ENCODE measurements at regions not wholly inside any gene's neighbourhood (a gene's known extent, or its start where the extent isn't known, plus 50 kb on each side); places are given as distances from the start of the nearest gene placed in this dataset.
A peak's percentile ranks its signal among the peaks of the same experiment; 100 is the strongest.
"Not testable (repeated sequence)": the region's sequence is repeated elsewhere in the genome, so short reads cannot be mapped to it uniquely, and the experiment has no call there.

DNA sequence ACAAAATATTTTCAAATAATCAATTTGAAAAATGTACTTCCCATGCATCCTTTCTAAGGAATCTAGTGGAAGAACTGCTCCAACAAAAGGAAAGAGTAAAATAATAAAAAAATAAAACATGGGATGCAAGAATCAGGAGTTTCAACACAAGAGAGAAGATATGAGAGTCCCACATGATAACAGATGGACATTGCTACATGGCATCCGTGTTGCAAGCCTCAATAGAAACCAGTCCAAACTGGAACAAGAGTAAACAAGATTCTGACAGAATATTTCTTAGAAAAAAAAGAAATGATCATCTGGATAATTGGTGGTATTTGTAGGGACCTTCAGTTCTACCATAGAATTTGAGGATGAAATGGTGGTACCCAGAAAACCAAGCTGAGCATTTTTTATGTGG, 186.8 kb downstream of the FRK start:
- DNase-seq = no peak

DNA sequence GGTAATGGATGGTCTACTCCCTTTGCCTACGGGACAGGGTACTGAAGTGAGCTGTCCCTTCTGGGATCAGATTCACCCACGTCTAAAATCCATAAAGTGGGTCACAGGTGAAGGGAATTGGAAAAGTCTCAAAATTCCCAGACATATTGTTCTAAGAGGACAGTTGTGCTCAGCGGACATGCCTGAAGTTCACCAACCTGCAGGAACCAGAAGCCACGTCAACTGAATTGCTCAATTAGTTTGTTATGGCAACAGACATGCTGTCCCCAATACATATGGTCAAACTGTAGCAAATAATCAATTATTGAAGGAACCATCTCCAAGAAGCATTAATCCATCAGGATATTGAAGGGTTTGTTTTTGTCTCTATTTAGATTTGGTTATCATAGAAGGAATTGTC, 190.2 kb downstream of the FRK start:
- DNase-seq = no peak

DNA sequence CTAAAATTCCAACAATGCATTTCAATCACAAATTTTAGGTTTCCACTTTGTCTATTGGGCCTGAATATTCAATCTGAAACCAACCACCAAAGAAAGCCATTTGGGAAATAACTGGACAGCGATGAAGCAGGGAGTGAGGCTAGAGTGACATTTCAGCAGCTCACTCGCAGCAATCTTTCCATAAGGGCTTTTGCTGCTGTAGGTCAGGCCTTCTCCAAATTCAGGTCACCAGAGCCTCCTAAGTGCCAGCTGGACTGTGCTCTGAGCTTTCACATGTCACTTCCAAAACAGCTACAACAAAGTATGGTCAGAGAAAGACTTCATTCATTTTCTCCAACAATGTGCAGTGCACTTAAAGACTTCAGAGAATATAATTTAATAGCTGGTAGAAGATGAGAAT, 194.8 kb downstream of the FRK start:
- no peak for DNase-seq

DNA sequence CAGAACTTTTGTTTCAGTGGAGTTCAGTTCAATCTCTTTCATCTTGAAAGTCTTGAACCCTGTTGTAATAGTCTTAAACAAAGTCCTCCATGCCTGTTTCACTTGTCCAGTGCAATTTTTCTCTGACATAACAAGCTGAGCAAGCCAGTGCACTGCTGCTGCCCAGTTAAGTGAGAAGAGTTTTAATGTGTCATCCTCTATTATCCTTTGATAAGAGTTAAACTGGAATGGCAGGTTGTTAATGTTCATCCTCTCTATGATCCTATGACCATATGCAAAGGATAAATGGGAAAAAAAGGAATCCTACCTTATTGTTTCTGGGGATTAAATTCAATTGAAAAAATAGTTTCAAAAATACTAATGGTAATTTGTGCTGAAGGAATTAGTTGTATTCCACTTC, 197.5 kb downstream of the FRK start:
- no peak for DNase-seq

DNA sequence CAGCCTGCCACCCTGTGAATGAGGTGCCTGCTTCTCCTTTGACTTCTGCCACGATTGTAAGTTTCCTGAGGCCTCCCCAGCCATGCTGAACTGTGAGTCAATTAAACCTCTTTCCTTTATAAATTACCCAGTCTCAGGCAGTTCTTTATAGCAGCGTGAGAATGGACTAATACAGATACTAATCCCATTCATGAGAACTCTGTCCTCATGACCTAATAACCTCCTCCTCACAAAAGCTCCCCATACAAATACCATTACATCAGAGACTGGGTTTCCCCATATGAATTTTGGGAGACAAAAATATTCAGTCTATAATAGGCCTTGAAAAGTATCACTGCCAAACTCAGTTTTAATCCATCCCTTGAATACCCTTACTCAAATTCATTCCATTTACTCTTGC, 199.0 kb downstream of the FRK start:
- not testable (repeated sequence) for DNase-seq

DNA sequence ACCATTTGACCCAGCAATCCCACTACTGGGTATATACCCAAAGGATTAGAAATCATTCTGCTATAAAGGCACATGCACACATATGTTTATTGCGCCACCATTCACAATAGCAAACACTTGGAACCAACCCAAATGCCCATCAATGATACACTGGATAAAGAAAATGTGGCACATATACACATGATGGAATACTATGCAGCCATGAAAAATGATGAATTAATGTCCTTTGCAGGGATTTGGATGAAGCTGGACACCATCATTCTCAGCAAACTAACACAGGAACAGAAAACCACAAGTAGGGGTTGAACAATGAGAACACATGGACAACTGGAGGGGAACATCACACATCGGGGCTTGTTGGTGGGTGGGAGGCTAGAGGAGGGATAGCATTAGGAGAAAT, 201.1 kb downstream of the FRK start:
- not testable (repeated sequence) for DNase-seq

DNA sequence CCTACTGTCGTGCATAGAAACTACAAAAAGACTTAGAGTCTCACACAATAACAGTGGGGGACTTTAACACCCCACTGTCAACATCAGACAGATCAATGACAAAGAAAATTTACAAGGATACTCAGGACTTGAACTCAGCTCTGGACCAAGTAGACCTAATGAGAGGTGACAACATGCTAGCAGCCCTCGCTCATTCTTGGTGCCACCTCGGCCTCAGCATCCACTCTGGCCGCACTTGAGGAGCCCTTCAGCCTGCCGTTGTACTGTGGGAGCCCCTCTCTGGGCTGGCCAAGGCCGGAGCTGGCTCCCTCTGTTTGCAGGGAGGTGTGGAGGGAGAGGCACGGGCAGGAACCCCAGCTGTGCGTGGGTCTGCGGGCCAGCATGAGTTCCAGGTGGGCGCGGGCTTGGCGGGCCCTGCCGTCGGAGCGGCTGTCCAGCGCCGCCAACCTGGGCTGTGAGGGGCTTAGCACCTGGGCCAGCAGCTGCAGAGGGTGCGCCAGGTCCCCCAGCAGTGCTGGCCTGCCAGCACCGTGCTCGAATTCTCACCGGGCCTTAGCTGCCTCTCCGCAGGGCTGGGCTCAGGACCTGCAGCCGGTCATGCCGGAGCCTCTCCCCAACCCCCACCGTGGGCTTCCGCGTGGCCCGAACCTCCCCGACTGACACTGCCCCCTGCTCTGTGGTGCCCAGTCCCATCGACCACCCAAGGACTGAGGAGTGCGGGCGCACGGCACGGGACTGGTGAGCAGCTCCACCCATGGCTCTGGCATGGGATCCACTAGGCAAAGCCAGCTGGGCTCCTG, 205.6 kb downstream of the FRK start:
- no peak for DNase-seq

DNA sequence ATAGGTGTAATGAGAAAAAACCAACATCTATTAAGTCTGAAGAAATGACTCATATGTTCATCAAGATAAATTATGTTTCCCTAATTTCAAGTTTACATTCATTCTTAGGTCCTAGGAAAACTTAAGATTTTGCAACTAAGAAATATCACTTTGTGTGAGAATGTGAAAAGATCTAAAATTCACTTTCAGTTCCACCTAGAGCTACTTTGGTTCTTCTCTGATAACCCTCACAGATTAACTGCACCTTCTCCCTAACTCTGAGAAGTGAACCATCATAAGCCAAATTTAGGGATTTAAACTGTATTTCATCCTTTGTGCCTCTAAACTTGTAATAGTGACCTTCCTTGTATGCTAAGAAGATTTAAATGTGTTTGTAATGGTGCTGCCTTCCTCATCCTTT, 213.0 kb downstream of the FRK start:
- DNase-seq = no peak

DNA sequence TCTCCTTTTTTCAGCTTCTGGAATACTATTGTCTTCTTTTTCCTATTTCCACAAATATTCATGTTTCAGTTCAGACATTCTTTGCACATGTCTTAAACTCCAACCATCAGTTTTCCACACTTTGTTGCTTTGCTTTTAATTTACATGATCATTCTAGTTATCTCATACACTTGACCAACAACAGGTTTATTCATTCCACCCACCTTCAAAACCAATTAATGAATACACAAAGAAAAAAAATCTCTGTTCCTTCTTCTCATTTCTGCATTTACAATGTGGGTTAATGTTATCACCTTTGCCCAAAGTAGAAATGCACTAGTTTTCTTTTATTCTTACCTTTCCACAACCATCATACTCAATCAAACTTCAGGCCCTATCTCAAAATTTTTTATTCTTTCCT, 216.7 kb downstream of the FRK start:
- DNase-seq = no peak

DNA sequence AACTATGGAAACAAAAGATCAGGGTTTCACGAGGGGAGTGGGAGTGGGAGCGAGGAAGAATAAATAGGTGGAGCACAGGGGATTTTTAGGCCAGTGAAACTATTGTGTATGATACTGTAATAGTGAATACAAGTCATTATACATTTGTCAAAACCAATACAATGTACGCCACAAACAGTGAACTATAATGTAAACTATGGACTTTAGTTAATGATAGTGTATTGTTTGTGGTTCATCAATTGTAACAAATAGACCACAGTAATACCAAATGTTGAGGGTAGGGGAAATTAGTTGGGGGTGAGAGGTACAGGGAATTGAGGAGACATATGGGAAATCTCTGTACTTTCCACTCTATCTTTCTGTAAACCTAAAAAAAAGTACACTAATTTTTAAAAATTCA, 218.4 kb downstream of the FRK start:
- no peak for DNase-seq

DNA sequence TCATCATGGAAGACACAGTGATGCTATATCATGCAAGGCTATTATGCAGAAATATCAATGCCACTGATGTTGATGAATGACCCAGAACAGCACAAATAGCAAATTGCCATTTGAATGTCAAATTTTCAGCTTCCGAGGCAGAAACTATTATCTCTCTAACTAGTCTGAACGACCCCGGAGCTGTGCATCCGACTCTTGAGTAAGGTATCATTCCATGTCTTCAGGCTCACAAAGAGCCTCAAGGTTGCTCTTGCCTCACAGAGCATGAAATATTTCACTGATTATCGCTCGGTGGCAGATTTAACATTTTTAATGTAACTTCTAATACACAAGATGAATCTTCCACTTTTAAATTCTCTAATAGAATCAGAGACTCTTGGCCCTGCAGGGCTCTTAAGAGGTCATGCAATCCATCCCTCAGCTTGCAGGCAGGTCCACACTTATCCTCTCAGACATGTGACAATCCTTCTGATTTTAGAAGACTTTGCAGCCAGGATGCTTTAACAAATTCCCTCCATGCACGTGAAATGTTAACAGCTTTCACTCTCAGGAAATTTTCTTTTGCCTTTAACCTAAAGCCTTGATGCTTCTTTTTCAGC, 221.0 kb downstream of the FRK start:
- no peak for DNase-seq

DNA sequence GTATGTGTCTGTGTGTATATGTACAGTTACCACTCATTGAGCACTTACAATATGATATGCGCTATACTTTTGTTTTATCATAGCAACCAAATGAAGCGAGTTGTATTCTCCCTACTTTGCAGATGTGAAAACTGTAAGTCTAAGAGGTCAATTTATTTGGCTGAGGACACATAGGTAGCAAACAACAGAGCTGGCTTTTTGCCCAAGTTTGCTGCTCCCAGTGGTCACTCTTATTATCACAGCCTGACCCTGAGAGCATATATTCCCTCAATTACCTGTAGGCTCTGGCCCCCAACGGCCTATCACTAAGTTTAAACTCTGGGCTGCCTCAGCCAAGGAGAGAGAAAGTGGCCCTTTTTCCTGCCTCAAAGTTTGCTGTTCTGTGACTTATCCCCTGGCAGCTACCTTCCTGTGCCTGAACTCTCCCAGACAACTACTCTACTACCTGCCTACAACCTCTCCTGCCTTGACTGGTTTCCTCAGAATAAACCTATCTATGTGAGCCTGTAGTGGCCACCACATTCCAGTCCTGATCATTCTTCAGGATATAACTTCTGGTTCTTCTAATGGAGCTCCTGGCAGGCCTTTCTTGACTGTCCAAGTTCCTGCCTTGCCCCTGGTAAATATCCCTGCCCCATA, 221.8 kb downstream of the FRK start:
- peak in 1 of 2 donors; percentile 19 for DNase-seq

DNA sequence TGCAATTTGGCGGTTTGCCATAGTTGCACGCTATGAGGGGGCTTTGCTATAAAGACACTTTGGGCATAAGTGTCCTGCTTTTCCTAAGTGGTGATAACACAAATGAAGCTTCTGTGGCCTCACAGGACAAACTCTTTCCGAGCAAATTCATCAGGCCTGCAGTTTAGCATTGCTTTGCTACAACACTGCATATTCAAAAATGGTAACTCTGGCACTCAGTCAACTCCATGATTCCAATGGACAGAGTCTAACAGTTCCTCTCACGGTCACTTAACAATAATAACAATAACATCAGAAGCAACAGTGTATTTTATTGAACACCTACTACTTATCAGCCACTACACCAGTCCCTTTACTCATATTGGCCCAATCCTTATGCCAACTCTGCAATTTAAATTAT, 222.5 kb downstream of the FRK start:
- DNase-seq = no peak

DNA sequence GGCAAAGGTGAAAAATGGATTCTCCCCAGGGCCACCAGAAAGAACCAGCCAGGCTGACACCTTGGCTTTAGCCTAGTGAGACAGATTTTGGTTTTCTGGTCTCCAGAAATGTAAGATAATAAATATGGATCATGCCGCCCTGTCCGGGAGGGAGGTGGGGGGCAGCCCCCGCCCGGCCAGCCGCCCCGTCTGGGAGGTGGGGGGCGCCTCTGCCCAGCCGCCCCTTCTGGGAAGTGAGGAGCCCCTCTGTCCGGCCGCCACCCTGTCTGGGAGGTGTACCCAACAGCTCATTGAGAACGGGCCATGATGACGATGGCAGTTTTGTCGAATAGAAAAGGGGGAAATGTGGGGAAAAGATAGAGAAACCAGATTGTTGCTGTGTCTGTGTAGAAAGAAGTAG, 224.3 kb downstream of the FRK start:
- not testable (repeated sequence) for DNase-seq

DNA sequence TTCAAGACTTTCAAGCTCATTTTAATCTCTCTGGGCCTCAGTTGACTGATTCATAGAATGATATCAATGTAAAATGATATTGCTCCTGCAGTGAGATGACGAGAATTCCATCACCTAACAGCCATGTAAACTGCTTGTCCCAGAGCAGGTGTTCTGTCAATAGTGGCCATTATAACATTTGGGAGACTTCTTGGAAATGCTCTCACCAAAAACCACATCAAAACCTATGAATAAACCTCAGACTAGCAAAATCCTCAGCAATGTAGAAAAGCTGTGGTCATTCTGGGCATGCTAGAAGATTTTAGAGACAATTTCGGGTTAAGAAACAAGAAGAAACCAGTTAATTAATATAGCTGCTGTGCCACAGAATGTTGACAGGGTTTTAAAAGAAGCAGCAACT, 225.4 kb downstream of the FRK start:
- no peak for DNase-seq

DNA sequence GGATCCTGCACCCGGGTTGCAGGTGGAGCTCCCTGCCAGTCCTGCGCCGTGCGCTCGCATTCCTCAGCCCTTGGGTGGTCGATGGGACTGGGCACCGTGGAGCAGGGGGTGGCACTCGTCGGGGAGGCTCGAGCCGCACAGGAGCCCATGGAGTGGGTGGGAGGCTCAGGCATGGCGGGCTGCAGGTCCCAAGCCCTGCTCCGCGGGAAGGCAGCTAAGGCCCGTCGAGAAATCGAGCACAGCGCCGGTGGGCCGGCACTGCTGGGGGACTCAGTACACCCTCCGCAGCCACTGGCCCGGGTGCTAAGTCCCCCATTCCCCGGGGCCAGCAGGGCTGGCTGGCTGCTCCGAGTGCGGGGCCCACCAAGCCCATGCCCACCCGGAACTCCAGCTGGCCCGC, 226.1 kb downstream of the FRK start:
- DNase-seq = not testable (repeated sequence)

DNA sequence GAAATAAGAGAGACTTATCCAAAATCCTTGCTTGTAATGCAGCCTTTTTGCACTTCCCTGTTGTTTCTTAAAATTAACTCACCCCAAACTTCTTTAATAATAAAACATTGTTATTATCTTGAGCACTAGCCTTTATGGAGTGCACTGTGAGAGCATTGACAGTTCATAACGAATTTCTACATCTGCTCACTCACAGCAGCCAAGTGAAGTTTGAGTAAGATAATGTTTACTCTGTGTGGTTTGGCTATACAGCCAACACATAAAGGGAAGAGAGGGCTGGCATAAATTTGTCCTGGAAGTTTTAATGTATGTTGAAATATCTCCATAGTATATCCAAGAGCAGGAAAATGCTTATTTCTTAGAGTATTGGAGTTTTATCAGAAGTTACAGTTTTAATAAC, 227.9 kb downstream of the FRK start:
- no peak for DNase-seq

DNA sequence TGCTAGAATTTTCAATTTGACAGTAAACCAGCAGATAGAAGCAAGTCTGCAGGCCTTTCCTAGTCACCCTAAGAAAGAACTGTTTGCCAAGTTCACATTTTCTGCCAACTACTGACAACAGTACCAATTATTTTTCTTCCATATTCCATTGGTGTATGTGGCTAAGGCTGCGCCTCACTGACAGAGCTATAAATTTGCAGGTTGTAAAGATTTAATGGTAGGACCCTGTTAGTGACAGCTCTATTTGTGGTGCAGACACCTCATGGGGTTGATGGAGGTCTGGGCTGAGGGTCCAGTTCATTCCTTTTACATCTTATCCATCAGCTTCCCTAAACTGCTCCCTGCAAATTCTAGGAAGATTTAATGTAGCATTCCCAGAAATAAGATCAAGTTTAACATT, 228.5 kb downstream of the FRK start:
- DNase-seq = no peak

DNA sequence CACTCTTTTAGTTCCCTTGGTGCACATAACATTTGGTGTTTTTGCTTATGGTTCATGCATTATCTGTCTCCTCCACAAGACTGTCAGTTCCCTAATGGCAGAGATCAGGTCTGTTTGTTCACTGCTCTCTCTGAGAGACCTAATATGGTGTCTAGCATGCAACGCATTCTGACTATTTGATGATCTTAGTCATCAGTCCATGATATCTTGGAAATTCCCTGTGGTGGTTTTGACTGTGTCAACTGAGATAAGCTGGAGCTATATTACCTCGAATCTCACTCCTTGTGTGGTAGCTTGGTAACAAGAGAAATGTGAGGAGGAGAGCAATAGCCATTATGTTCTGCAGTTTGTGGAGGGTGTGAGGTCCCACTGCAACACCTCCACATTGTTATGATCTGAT, 229.8 kb downstream of the FRK start:
- DNase-seq = no peak

DNA sequence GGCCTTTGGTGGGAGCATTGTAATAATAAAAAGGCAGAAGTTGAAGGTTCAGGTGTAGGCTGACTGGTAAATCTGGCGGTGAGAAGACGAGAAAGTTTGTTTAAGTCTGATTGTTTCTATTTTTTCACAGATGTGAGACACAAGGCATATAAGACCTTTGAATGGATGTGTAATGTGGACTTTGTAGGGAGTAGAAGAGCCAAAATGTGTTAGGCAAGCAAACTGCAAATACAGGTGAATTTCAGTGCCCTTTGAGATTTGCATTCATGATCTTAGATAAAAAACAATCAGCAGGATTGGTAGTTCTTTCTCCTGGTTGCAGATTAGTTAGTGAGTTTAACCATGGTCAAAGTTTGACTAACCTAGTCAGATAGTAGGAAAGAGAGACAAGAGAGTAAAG, 238.9 kb downstream of the FRK start:
- no peak for DNase-seq

DNA sequence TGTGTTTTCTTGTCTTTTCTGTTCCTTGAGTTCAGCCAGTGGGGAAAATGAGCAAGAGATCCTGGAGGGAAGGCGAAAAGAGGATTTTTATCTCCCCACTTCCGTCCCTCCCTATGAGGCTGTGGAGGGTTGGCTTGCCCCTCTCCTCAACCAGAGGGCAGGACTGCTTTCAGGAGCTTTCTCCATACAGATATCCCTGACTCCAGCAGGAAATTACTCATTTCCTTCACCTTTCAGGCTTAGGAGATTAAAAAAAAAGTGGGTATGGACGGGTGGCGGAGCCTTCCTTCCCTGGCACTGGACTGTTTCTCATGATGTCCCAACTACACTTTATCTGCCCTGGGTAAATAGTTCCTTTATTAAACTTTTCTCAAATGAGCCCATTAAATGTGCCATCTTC, 241.2 kb downstream of the FRK start:
- no peak for DNase-seq

DNA sequence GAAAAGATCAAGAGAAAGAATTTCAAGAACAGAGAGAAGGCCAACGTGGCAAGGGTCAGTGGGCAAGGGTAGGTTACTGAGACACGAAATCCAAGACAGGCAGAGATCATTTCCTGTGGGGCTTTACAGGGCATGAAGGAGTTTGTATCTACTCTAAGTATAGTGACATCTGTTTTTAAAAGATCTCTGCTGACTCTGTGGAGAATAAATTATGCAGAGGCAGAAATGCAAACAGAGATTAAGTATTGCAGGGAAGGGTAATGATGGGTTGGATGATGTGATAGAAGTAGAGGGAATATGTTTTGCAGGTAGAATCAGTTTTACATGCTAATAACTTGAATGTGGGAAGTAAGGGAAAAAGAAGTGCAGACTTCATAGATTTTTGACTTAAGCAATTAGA, 243.5 kb downstream of the FRK start:
- DNase-seq = no peak

DNA sequence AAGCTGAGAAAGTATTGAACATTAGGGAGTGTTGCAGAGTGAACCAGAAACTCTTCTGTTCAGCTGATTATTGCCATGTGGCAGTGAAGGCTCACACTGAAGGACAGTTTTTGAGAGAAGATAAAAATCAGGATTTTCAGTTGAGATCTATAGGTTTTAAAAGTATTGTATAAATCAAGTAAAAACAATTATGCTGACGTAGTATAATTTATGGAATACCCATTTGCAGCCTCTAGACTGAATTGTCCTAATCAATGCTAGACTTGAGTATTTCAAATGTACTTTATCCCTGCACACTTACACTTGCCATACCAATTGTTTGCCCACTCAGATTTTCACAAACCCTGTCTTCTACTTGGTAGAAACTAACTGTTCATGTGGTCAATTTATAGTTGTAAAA, 245.8 kb downstream of the FRK start:
- no peak for DNase-seq

DNA sequence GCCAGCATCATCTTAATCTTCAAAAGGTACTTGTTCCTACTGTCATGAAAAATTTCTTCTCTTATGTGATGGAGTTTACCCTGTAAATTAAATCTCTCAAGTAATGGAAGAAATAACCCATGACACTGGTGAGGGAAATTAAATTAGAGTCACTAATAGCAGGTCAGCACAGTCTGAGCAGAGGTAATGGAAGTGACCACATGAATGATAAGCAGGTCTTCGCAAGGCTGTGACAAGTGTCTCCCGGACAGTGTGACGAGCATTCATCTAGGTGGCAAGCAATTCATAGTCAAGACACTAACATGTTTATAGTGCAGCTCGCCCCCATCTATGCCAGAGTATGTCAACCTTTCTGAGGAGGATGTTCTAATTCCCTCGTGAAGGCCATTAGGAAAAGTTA, 249.2 kb downstream of the FRK start:
- DNase-seq = no peak

DNA sequence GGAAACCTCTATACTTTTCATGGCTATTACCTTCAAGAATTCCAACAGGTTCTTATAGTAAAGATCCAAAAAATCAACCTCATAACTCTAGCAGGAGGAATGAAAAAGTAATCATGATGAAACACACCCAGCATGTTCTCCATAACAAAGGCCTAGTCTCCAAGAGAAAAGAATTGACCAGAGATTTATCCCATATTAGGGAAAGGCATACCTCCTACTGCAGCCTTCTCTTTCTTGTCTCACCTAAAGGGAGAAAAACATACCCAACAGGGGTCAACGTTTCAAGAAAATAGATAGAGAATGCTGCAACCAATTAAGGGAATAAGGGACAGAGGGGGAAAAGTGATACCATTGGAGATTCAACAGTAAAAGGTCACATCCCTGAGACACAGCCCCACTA, 262.5 kb downstream of the FRK start:
- DNase-seq = no peak

Data from stimulated activated CD4-positive, alpha-beta T cell treated with anti-CD3 and anti-CD28 coated beads, Interleukin-2, amount 100 ng/mL, for 24 hours (primary cell).